Ureter (tissue), 1 donor: ENCODE measurements at regions not wholly inside any gene's neighbourhood (a gene's known extent, or its start where the extent isn't known, plus 50 kb on each side); places are given as distances from the start of the nearest gene placed in this dataset.

Experiments used
- DNase-seq: peaks from one replicate; pipeline ENCODE4 v3.0.0-alpha.2; 2020; ENCODE audit warnings: low spot score
- donor health status: DM: yes; HTN: yes; CAD: no.

DNA sequence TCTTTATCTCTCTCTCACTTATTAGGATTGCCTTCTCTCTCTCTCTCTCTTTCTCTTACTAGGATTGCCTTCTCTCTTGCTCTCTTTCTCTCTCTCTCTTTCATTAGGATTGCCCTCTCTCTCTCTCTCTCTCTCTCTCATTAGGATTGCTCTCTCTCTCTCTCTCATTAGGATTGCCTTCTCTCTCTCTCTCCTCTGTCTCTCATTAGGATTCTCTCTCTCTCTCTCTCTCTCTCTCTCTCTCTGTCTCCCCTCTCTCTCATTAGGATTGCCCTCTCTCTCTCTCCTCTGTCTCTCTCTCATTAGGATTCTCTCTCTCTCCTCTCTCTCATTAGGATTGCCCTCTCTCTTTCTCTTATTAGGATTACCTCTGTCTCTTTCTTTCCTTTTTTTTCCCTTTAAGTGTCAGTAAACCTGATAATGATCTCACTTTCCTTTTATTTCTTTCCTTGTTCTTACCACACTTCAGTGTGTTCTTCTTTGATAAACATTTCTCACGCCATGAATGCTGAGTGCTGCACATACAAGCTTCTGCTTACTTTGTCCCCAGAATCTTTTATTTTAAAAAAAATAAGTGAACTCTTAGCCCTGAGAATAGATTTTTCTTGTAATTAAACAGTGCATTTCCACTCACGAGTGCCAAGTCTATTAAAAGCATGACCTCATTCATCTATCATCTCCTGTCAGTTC lies 243.4 kb upstream of the TBC1D5 start:
- no peak for DNase-seq

DNA sequence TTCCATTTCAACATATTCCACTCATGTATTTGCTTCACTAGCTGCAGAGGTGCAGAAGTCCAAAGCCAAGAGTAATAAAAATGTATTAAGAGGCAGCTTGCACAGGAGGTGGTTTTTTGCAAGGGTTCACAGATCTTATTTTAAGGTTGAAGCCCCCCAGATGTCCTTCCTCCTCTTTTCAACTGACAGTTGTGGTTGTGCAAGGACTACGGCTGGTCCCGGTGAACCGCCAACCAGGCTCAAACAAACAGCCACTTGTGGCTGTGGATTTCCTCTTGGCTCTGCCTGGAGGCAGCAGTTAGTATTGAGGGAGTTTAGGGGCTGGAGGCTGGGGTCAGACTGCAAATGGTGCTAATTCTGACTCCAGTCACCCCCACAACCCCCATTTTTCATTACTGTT lies 240.7 kb upstream of the TBC1D5 start:
- DNase-seq: no peak

DNA sequence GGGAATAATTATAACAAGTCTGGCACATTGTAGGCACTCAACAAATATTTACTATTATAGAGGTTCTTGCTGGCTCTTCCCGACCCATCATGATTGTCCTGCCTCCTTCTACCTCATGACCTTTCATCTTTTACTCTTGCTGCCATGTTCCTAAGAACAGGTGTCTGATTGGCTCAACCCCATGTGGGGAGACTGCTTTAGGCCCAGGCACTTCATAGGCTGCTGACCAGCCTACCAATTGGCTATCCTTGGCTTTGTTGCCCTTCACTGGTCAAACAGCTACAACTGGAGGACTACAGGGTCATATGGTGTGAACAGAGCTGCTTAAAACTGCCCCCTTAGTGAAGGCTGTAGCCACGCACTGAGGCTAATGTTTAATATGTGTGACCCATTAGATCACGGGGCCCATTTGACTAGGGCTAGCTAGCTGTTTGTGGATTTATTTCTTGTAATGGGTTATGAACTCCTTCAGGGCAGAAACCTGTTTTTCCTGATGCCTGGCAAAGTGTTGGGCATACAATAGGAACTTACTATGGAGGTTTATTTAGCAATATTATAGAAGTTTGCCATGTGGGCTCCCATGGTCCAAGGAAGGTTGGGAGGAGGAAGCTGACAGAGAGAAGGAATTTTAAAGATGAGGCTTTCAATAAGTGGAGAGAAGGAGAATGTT lies 239.9 kb upstream of the TBC1D5 start:
- DNase-seq: no peak

DNA sequence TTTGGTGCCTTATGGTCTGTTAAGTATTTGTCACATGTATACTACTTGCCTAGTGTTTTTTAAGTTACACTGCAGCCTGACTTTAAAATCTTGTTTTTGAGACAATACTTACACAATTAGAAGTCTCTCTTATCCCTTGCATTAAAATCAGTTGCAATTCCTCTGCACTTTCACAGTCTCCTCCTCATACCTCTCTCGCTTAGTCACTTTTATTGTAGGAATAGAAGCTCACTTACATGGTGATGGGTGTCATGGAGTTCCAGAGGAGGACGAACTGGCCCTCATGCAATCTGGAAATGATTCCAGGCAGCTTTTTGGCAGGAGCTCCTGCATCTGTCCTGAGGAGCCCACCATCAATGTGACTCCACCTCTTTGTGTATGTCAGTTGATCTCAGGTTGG lies 238.4 kb upstream of the TBC1D5 start:
- DNase-seq: no peak

DNA sequence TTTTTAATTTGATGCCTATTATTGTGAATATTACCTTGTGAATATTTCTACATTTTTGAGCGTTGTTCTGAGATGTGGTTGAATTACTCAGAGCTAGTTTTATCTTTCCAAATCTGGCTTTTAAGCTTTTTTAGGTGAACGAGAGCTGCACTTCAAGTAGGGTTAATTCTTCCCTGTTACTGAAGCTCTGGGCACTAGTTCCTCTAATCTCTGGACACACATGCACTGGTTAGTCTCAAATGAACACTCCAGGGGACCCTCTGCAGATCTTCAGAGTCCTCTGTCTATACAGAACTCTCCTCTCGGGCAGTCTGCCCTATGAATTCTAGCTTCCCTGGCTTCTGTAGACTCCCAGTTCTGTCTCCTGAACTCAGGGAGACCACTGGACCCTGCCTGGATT lies 237.5 kb upstream of the TBC1D5 start:
- no peak for DNase-seq

DNA sequence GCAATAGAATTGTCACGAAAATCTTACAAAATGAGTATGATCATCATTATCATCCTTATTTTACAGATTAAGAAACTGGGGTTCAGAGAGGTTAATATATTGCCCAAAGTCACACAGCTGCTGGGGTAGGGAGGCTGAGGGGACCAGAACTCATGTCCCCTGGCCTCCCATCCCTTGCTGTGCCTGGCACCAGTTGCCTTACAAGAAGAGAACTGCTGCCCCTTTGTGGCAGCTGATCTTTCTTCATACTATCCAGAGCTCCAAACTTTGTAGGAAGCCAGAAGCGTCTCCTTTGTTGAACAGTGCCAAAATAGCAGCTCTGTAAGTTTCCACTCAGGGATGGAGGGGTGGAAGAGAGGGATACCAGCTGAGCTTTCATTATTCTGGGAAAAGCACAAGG lies 236.8 kb upstream of the TBC1D5 start:
- no peak for DNase-seq

DNA sequence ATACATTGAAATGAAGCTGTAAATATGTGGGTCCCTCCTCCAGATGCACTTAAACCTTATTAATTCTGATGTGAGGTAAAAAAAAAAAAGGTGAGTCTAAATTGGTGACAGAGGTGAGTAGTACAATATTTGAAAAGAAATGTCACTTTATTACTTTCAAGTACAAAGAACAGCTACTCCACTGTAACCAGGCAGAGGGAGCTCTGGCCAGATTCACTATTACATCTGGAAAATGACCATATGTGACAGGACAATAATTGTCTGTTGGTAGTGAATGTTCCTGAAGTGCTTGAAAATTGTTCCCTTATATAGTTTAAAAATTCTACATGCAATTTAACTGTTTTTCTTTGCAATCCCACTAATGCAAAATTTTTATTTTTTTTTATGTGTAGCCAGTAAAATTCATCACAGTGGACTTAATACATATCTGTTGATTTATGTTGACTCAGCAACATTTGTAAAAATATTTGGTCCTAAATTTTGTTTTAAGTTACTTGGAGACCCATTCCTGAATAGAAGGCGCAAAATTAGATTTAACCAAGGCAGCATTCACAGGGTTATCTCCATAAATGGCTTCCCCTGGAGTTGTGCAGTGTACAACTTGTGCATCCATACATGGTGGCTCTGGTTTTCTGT lies 231.9 kb upstream of the TBC1D5 start:
- DNase-seq: no peak

DNA sequence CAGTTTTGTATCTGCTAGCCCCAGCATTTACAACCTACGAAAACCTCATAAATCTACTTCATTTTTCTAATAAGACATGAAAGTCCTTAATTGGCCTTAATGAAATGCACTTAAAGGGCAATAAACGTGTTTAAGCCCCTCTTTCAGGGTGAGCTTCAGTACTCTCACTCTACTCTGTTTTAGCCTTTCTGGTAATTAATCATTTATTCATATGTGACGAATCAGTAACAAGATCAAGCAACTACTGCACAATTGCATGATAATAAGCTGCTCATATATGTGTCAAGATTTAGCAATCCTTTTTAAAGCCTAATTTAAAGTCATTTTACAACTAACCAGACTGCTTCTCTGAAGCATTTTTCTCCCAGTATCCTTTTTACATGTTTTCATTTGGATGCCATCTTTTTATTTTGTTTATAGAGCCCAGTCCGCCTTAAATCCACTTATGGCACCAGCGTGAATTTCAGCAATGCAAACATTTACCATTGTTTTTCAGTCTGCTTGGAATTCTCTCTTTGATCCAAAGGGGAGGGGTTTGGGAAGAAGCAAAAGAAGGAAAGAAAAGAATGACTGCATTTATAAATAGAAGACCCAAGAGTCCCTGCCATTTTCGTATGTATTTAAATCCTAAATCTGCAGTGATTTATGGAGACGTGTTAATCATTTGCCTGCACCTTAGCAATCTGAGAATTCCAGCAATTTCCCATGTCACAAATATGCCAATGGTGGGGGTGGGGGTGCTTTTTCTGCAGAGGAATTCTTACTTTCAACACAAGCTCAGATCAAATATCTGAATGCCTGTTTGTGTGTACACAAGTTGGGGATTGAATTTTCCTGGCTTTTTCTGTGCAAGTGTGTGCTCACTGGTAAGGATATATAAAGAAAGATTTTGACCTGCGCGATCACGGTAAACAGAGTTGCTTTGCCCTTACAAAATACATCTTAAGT lies 230.8 kb upstream of the TBC1D5 start:
- DNase-seq: no peak

DNA sequence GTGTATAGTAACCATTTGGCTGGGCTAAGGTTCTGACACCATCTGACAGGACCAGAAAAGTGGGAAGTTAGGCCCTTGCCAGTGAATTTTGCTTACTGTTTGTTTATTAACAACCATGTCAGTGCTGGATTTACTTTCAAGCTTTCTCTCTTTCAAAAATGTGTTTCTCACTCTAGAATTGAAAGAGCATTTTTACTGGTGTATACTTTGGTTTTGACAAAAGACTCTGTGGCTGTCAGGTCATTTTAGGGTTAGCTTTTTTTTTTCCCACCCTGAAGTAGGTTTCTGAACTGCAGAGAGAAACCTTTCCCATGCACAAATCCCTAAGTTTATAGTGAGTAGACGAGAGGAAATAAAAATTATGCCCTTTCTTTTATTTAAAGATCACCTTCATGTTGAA lies 230.0 kb upstream of the TBC1D5 start:
- no peak for DNase-seq

DNA sequence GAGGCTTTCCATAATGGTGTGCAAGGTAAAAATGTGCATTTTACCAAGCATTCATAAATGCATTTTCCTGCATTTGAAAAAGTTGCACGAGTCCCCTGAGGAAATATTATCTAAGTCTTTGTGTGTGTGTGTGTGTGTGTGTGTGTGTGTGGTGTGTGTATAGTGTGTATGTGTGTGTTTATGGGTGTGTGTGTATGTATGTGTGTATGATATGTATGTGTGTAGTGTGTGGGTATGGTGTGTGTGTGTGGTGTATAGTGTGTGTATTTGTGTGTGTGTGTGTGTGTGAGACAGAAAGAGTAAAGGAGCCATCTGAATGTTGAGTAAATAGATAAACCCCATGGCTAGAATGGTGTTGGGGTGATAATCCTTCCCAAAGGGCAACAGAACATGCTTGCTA lies 229.6 kb upstream of the TBC1D5 start:
- DNase-seq: no peak

DNA sequence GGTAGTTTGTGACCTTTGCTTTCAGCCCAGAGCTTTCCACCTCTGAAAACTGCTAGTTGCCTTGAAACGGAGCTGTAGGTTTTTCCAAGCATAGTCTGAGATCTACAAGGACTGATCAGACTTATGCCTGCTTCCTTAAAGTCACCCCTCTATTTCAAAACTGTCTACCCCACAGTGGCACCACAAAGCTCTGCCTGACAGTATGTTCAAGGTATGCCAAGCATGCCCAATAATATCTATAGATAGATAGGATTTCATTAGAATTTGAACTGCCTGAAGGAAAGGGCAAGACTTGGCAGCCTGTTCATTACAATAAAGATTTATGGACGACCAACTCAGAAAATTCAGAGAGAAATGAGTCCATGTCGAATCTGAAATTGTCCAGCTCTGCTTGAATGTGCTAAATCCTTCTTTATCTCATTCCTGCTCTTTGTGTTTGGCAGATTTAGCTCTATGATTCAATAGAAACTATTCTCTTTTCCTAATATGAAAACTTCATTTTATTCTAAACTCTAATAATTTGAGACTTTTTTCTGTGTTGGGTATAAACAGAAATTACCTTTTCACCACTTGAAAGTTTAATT lies 227.6 kb upstream of the TBC1D5 start:
- no peak for DNase-seq

DNA sequence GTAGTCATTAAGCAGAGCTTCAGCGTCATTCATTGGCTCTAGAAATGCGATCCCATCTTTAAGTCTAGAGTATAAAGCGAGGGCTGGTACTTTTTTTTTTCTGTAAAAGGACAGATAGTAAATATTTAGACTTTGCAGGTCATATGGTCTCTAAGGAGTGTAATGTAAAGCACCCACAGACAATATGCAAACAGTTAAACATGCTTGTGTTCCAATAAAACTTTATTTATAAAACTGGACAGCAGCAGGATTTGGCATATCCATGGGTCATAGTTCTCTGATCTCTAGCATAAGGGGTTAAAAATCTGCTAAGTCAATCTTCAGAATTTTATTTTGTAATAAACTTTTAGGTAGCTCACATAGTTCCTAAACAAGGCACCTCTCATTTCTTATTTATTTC lies 226.8 kb upstream of the TBC1D5 start:
- DNase-seq: no peak

DNA sequence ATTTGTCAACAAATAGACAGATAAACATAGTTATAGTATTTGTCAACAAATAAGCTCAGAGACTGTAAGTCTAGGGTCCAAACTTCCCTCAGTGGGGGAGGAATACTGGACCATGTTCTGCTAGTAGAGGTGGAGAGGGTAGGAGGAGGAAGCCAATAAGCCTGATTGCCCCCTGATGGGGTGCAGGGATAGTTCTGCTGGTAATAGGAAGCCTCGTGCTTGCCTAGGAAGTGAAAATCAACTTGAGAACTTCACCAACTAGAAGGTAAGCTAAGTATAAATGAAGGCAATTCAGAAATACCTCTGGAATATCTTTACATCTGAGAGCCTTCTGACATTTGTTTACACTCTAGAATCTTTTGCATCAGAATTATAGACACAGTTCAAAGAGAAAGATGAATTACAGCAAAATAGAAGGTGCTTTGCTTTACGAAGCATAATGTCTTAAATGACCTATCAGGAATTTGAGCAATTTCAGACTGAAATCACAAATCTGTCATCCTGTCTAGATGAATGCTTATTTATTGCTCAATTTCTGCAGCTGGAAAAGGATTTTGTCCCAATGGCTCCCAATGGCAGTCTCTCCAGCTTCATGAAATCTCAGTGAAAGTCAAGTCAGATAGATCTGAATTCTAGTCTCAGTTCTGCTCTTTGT lies 225.6 kb upstream of the TBC1D5 start:
- no peak for DNase-seq

DNA sequence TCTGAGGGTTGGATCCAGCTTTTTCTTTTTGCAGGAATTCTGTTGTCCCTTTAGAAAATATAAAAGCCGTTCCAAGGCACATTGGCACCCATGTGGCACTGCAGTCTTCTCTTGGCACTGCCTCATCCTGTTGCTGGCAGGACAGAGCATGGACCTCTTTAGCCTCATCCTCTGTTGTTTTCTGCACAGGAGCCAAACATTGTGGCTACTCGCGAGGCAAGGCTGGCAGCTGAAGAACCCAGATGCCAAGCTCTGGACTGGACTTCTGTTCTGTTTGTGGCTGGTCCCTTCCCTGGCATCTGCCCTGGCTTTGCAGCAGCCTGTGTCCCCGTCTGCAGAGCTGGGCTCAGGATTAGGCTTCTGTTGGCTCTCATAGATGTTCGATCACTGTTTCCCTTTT lies 224.7 kb upstream of the TBC1D5 start:
- no peak for DNase-seq

DNA sequence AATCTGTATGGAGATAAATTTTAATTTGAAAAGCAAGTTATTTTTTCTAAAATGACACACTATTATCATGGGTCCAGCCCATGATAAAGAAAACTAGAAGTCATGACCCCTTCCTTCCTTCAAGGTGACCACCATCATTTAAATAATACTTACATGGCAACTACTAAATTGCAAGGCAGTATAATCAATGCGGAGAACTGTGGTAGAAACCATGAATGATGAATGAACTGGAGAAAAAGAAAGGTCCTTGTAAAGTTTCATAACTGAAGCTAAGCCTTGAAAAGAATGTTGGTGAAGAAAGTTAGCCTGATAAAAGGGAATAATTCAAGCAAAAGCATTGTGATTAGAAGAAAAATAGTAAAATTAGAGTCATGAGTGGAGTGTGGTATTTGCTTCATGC lies 222.9 kb upstream of the TBC1D5 start:
- DNase-seq: no peak

DNA sequence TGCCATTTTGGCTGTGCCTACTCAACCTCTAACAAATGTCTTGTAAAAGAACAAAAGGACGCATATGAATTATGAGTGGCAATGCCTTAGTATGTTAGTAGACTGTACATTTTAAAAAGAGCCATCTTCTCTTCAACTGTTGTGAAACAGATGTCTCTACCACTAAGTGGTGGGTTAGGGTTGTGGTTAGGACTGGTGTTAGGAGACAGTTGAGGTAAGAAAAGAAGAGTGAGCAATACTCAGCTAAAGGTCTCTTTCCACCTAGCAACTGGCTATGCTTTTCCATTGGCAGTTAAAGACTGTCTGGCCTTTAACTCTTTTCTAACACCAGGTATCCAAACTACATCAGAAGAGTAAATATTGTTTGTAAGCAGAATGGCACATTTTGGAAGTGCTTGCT lies 221.7 kb upstream of the TBC1D5 start:
- DNase-seq: no peak

DNA sequence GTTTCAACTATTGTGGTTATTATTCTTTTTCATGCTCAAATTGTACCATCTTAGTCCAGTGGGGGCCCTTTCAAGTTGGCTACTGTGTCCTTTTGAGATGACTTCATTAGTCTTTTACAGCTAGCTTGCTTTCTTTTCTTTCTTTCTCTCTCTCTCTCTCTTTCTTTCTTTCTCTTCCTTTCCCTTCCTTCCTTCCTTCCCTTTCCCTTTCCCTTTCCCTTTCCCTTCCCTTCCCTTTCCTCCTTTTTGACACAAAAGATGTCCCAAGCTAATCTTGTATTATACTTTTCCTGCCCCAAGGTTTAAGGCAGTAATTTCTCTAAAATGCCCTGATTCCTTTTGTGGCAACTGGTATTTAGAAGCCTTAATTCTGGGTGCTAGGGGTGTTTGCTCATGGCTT lies 213.0 kb upstream of the TBC1D5 start:
- no peak for DNase-seq

DNA sequence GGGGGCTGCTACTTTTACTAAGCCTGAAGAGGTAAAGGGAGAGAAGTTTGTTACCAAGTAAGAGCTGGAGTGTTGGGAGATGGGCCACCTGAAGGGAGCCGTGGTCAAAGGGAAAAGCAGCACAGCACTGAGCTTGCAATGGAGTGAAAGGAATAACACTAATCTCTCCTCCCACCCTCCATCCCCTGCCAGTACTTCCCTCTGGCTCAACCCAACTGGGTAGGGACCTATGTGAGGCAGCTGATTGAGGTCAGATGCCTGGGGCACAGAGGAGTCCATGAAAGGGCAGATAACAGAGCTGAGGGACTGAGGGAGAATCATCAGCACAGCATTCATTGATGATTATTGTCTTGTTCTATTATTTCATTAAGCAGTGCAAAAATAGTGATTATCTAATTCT lies 212.4 kb upstream of the TBC1D5 start:
- no peak for DNase-seq

DNA sequence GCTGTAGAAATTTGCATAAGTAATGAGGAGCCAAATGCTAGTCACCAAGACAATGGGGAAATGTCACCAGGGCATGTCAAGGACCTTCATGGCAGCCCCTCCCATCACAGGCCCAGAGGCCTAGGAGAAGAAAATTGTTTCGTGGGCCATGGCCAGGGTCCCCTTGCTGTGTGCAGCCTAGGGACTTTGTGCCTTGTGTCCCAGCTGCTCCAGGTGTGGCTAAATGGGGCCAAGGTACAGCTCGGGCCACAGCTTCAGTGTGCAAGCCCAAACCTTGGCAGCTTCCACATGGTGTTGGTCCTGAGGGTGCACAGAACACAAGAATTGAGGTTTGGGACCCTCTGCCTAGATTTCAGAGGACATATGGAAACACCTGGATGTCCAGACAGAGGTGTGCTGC lies 208.8 kb upstream of the TBC1D5 start:
- no peak for DNase-seq

DNA sequence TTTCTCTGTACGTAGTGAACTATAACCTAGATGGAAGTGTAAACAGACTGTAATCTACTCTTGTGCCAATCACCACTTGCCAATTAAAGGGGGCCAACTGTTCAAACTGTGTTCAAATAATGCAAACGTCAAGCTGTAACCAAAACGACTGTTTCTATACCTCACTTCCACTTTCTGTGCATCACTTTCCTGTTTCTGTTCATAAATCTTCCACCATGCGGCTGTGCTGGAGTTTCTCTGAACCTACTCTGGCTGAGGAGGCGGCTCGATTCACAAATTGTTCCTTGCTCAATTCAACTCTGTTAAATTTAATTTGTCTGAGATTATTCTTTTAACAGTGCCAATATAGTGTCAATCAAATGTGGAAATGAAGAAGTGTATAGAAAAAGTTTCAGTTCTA lies 206.7 kb upstream of the TBC1D5 start:
- no peak for DNase-seq

DNA sequence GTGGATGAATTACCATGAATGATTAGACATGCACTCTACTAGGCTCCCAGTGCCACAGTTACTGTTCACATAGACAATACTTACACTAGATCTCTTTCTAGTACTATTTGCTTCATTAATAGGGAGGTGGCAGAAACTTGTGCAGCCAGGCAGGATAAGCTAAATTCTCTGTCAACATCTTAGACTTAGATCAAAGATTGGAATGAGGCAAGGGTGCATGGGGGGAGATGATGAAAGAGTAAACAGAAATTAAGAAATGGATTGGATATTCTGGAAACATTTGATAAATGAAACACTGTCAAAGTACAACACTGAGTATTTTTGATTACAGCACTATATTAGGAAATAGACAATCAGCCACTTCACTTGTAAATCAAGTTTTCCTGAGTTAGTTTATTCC lies 205.4 kb upstream of the TBC1D5 start:
- DNase-seq: no peak
